ENCODE measurements at regions not wholly inside any gene's neighbourhood (a gene's known extent, or its start where the extent isn't known, plus 50 kb on each side); places are given as distances from the start of the nearest gene placed in this dataset.

DNA sequence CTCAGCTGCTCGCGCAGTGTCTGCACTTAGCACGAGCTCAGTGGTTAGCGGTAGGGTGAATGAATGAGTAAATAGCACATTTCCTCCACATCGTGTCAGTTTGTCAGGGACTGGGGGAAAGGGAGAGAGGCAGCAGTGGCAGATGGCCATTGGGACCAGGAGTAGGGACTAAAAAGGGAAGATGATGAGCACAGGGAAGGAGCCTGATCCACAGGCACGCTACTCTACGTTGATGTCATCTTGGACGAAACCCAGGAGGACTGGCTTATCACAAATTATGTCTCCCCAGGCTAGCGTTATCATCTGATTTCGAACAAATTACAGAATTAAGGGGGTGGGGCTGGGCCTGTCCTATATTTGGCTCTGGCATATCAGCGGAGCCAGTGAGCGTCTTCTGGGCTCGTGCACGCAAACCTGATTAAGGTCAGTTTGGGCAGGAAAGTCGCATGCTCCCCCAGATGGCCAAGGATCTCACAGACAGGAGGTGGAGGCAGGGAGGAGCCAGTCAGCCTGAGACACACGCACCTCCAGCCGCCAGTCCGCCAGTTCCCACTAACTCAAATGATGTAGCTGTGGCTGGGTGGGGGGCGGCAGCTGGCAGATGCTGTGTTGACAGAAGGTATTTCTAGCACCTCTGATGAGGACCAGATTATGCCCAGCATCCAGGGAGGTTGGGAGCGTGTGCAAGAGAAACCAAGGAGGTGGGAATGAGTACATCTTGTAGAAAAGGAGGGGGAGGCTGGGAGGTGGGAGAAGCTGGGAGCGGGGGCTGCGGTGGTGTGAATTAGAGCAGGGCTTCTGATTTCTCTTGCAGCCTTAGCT lies 97.4 kb upstream of the PRDM11 start:
- POLR2A ChIA-PET: no interaction called here
- H3K27ac ChIP-seq (ENCODE audit: extremely low read length, insufficient read depth, low read length): no peak overlapping the region
- intact Hi-C loops (cut with micrococcal nuclease; ENCODE audit: unreplicated experiment): no loop called here
- H3K4me2 ChIP-seq (ENCODE audit: low read depth, low read length): no peak overlapping the region
- peaks cover 3 to 25% of the 10 kb centered on the region in 2 experiments; a peak in 4 of 5 replicates for H3K27me3 ChIP-seq (ENCODE audit: control insufficient read depth in 1 of 2, insufficient read depth in 2 of 2, low read length in 2 of 2)
- CTCF ChIA-PET (ENCODE audit: low intra/inter-chr PET ratio, low total read pairs): no interaction called here
- H3K4me3 ChIP-seq (replicated peaks in 1 of 3; ENCODE audit: insufficient read depth in 1 of 3, low read depth in 2 of 3, low read length in 3 of 3): no peak overlapping the region
- DNase-seq (ENCODE audit: low spot score): no peak
- WGBS (ENCODE audit: low lambda C conversion rate): 45% methylated on average over 19 of the region's 22 CpGs
- no peak overlapping the region for H2AFZ ChIP-seq (ENCODE audit: low read length)
- H3K9me3 ChIP-seq (ENCODE audit: low read length): no peaks in the 10 kb centered on the region
- in situ Hi-C loops (cut with HindIII; ENCODE audit: extremely low pct_ligation_motif_present, low pct_unique_long_range_greater_than_20kb): no loop called here
- TF ChIP-seq ZNF746 (CRISPR knock-in tag; IDR thresholded peaks at IDR 0.05) (no peak), HES4 (CRISPR knock-in tag; IDR thresholded peaks at IDR 0.05; ENCODE audit: borderline replicate concordance) (no peak), ZFP1 (CRISPR knock-in tag; IDR thresholded peaks at IDR 0.05) (no peak), ZNF33B (CRISPR knock-in tag; IDR thresholded peaks at IDR 0.05) (no peak), ISL2 (CRISPR knock-in tag; IDR thresholded peaks at IDR 0.05) (no peak), ZBTB3 (CRISPR knock-in tag; IDR thresholded peaks at IDR 0.05; ENCODE audit: borderline replicate concordance, low read depth) (no peak)
- TF ChIP-seq, protein P1, sequence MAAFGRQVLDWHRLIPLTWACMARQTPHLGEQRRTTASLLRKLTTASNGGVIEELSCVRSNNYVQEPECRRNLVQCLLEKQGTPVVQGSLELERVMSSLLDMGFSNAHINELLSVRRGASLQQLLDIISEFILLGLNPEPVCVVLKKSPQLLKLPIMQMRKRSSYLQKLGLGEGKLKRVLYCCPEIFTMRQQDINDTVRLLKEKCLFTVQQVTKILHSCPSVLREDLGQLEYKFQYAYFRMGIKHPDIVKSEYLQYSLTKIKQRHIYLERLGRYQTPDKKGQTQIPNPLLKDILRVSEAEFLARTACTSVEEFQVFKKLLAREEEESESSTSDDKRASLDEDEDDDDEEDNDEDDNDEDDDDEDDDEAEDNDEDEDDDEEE (CRISPR knock-in tag; IDR thresholded peaks at IDR 0.05): no peak
- no peak for ATAC-seq
- BruUV-seq (replicated peaks): no TSS peak
- no peaks in the 10 kb centered on the region for H3K36me3 ChIP-seq (replicated peaks in 1 of 2; ENCODE audit: control insufficient read depth in 1 of 2, insufficient read depth in 2 of 2, low read length in 2 of 2)
- no peaks in the 10 kb centered on the region for H3K79me2 ChIP-seq (ENCODE audit: insufficient read depth, low read length)
- FAIRE-seq: no peak
- H3K9ac ChIP-seq (ENCODE audit: insufficient read depth, low read depth, low read length): no peak overlapping the region
- no peaks in the 10 kb centered on the region for H3K4me1 ChIP-seq (ENCODE audit: insufficient read depth, low read length)
- H4K20me1 ChIP-seq (ENCODE audit: insufficient read depth, low read length): no peaks in the 10 kb centered on the region

DNA sequence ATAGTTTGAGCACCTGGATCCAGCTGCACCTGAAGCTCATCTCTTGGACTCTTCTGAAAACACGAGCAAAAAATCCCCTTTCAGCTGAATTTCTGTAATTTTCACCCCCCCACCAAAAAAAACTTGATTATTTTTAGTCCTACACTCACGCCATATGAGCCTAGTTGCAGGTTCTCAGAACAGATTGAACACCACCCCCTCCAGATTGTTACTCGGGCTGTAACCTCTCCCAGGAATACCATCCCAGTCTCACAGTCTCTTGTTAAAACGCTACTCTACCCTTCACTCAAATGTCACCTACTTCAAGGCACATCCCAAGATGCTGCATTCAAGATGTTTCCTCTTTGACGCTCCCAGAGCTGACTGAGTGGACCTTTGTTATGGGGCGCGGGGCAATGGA lies 96.3 kb upstream of the PRDM11 start:
- in situ Hi-C loops (cut with HindIII; ENCODE audit: extremely low pct_ligation_motif_present, low pct_unique_long_range_greater_than_20kb) (no loop called here), intact Hi-C loops (cut with micrococcal nuclease; ENCODE audit: unreplicated experiment) (no loop called here)
- ChIA-PET POLR2A (no interaction called here), CTCF (ENCODE audit: low intra/inter-chr PET ratio, low total read pairs) (no interaction called here)
- Histone ChIP-seq H3K27me3 (ENCODE audit: control insufficient read depth in 1 of 2, insufficient read depth in 2 of 2, low read length in 2 of 2) (peaks cover 3 to 20% of the 10 kb centered on the region in 2 experiments; a peak in 4 of 5 replicates), H3K4me2 (ENCODE audit: low read depth, low read length) (no peak overlapping the region), H4K20me1 (ENCODE audit: insufficient read depth, low read length) (no peaks in the 10 kb centered on the region), H3K9ac (ENCODE audit: insufficient read depth, low read depth, low read length) (no peak overlapping the region), H3K79me2 (ENCODE audit: insufficient read depth, low read length) (no peaks in the 10 kb centered on the region), H3K36me3 (replicated peaks in 1 of 2; ENCODE audit: control insufficient read depth in 1 of 2, insufficient read depth in 2 of 2, low read length in 2 of 2) (no peaks in the 10 kb centered on the region), H3K4me3 (replicated peaks in 1 of 3; ENCODE audit: insufficient read depth in 1 of 3, low read depth in 2 of 3, low read length in 3 of 3) (no peak overlapping the region), H2AFZ (ENCODE audit: low read length) (no peak overlapping the region), H3K27ac (ENCODE audit: extremely low read length, insufficient read depth, low read length) (no peak overlapping the region), H3K9me3 (ENCODE audit: low read length) (no peaks in the 10 kb centered on the region), H3K4me1 (ENCODE audit: insufficient read depth, low read length) (no peaks in the 10 kb centered on the region)
- WGBS (ENCODE audit: low lambda C conversion rate): 26% methylated on average over 7 of the region's 7 CpGs
- TF ChIP-seq ZNF329 (CRISPR knock-in tag; IDR thresholded peaks at IDR 0.05; ENCODE audit: low read depth): 0 out of 2 replicates have a peak, but pooled peaks have one; percentile 59
- TF ChIP-seq, protein P2, sequence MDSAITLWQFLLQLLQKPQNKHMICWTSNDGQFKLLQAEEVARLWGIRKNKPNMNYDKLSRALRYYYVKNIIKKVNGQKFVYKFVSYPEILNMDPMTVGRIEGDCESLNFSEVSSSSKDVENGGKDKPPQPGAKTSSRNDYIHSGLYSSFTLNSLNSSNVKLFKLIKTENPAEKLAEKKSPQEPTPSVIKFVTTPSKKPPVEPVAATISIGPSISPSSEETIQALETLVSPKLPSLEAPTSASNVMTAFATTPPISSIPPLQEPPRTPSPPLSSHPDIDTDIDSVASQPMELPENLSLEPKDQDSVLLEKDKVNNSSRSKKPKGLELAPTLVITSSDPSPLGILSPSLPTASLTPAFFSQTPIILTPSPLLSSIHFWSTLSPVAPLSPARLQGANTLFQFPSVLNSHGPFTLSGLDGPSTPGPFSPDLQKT (CRISPR knock-in tag; IDR thresholded peaks at IDR 0.05; ENCODE audit: borderline replicate concordance): no peak
- no TSS peak for BruUV-seq (replicated peaks)
- FAIRE-seq (no peak), DNase-seq (ENCODE audit: low spot score) (no peak), ATAC-seq (no peak)
